Choroid plexus epithelial cell (primary cell): ENCODE measurements at regions not wholly inside any gene's neighbourhood (a gene's known extent, or its start where the extent isn't known, plus 50 kb on each side); places are given as distances from the start of the nearest gene placed in this dataset.

Experiments
- DNase-seq: peaks from one replicate; pipeline ENCODE4 v3.0.0-alpha.2; 2010; ENCODE audit warnings: low read depth
- H3K4me3 ChIP-seq: 2 replicates; pipeline ENCODE4 v1.5.1; 2011; ENCODE audit warnings: low read depth, mild to moderate bottlenecking, control low read depth, low read length, moderate library complexity
- CTCF ChIP-seq: conservative IDR thresholded peaks from 2 replicates; pipeline ENCODE4 v1.5.1; 2011; ENCODE audit warnings: low read depth, mild to moderate bottlenecking, control low read depth, inconsistent platforms, low read length, moderate library complexity

GRCh38 chr15:25061808-25062550 is 107.2 kb downstream of the SNRPN start:
- no peak for DNase-seq
- no peak overlapping the region for H3K4me3 ChIP-seq
- TF ChIP-seq CTCF = no peak

GRCh38 chr15:25062551-25063430 is 108.0 kb downstream of the SNRPN start:
- no peak for DNase-seq
- no peak overlapping the region for H3K4me3 ChIP-seq
- no peak for TF ChIP-seq CTCF

- no peak for TF ChIP-seq CTCF
- H3K4me3 ChIP-seq = no peak overlapping the region
- DNase-seq = no peak
Measured at GRCh38 chr15:25065286-25065685, 110.5 kb downstream of the SNRPN start.

- TF ChIP-seq CTCF = no peak
- DNase-seq = no peak
- H3K4me3 ChIP-seq = no peak overlapping the region
Measured at GRCh38 chr15:25065876-25066275, 111.1 kb downstream of the SNRPN start.

GRCh38 chr15:25066708-25067107 is 111.9 kb downstream of the SNRPN start:
- DNase-seq = no peak
- no peak overlapping the region for H3K4me3 ChIP-seq
- TF ChIP-seq CTCF = no peak

- no peak for TF ChIP-seq CTCF
- no peak for DNase-seq
- H3K4me3 ChIP-seq = no peak overlapping the region
Measured at GRCh38 chr15:25067725-25068309, 113.0 kb downstream of the SNRPN start.
